ENCODE measurements at regions not wholly inside any gene's neighbourhood (a gene's known extent, or its start where the extent isn't known, plus 50 kb on each side); places are given as distances from the start of the nearest gene placed in this dataset.

- Mint-ChIP-seq H3K36me3 (peaks cover 15% of the 10 kb centered on the region), H3K27me3 (ENCODE audit: low read depth) (no peaks in the 10 kb centered on the region), H3K4me3 (no peak overlapping the region), H3K27ac (no peak overlapping the region), H3K9me3 (peaks cover 18% of the 10 kb centered on the region), H3K4me1 (peaks cover 8% of the 10 kb centered on the region)
- ATAC-seq (no peak), DNase-seq (ENCODE audit: low spot score) (no peak)
- TF ChIP-seq ZNF512 (CRISPR knock-in tag; IDR thresholded peaks at IDR 0.05; ENCODE audit: borderline replicate concordance): no peak
- ChIA-PET CTCF (no interaction called here), POLR2A (no interaction called here)
Observed at GRCh38 chr5:117245130-117245529, 670.5 kb upstream of the SEMA6A start.

- CTCF ChIA-PET: interaction anchor here (0.6 kb wide), 1 partner anchor 876 kb away, joined by 4 read pairs; no protein-coding TSS in a partner anchor
- TF ChIP-seq ZNF396 (CRISPR knock-in tag; IDR thresholded peaks at IDR 0.05; ENCODE audit: borderline replicate concordance) (no peak), GABPB1 (CRISPR knock-in tag; IDR thresholded peaks at IDR 0.05) (no peak)
- H3K9me3 Mint-ChIP-seq: peaks cover 19% of the 10 kb centered on the region
- DNase-seq (ENCODE audit: low spot score) (no peak), ATAC-seq (no peak)
- H3K4me3 Mint-ChIP-seq: no peak overlapping the region
- POLR2A ChIA-PET: no interaction called here
- H3K36me3 Mint-ChIP-seq: peaks cover 15% of the 10 kb centered on the region
- no peaks in the 10 kb centered on the region for H3K27me3 Mint-ChIP-seq (ENCODE audit: low read depth)
- no peak overlapping the region for H3K27ac Mint-ChIP-seq
- peaks cover 8% of the 10 kb centered on the region for H3K4me1 Mint-ChIP-seq
Observed at GRCh38 chr5:117242028-117242427, 667.4 kb upstream of the SEMA6A start.

- H3K27ac Mint-ChIP-seq: no peak overlapping the region
- H3K4me1 Mint-ChIP-seq: peaks cover 5% of the 10 kb centered on the region
- peaks cover 14% of the 10 kb centered on the region for H3K36me3 Mint-ChIP-seq
- ChIA-PET POLR2A (no interaction called here), CTCF (no interaction called here)
- no peaks in the 10 kb centered on the region for H3K27me3 Mint-ChIP-seq (ENCODE audit: low read depth)
- DNase-seq (ENCODE audit: low spot score) (no peak), ATAC-seq (no peak)
- peaks cover 17% of the 10 kb centered on the region for H3K9me3 Mint-ChIP-seq
- TF ChIP-seq ZNF281 (CRISPR knock-in tag; IDR thresholded peaks at IDR 0.05) (no peak), ESRRA (CRISPR knock-in tag; IDR thresholded peaks at IDR 0.05; ENCODE audit: borderline replicate concordance) (no peak), NFYB (CRISPR knock-in tag; conservative IDR thresholded peaks at IDR 0.05; ENCODE audit: low read depth) (no peak), TEAD1 (CRISPR knock-in tag; IDR thresholded peaks at IDR 0.05) (no peak), IRF1 (CRISPR knock-in tag; IDR thresholded peaks at IDR 0.05) (no peak), CDX4 (CRISPR knock-in tag; IDR thresholded peaks at IDR 0.05; ENCODE audit: borderline replicate concordance) (no peak), TP53 (CRISPR knock-in tag; IDR thresholded peaks at IDR 0.05) (no peak), ZNF396 (CRISPR knock-in tag; IDR thresholded peaks at IDR 0.05; ENCODE audit: borderline replicate concordance) (no peak), ATF6 (CRISPR knock-in tag; IDR thresholded peaks at IDR 0.05) (no peak), IRF2 (CRISPR knock-in tag; IDR thresholded peaks at IDR 0.05; ENCODE audit: borderline replicate concordance, low read depth) (no peak), ZNF423 (CRISPR knock-in tag; IDR thresholded peaks at IDR 0.05) (no peak), MAX (CRISPR knock-in tag; IDR thresholded peaks at IDR 0.05) (no peak), CREB1 (CRISPR knock-in tag; IDR thresholded peaks at IDR 0.05) (no peak), ETV6 (CRISPR knock-in tag; IDR thresholded peaks at IDR 0.05) (no peak), ATF1 (CRISPR knock-in tag; IDR thresholded peaks at IDR 0.05) (no peak), ZNF121 (CRISPR knock-in tag; IDR thresholded peaks at IDR 0.05) (no peak), ATF2 (CRISPR knock-in tag; IDR thresholded peaks at IDR 0.05; ENCODE audit: borderline replicate concordance, low read depth) (no peak), FOXP1 (CRISPR knock-in tag; IDR thresholded peaks at IDR 0.05; ENCODE audit: borderline replicate concordance) (no peak)
- no peak overlapping the region for H3K4me3 Mint-ChIP-seq
Observed at GRCh38 chr5:117236941-117237340, 662.3 kb upstream of the SEMA6A start.
